ENCODE measurements at regions not wholly inside any gene's neighbourhood (a gene's known extent, or its start where the extent isn't known, plus 50 kb on each side); places are given as distances from the start of the nearest gene placed in this dataset.

DNA sequence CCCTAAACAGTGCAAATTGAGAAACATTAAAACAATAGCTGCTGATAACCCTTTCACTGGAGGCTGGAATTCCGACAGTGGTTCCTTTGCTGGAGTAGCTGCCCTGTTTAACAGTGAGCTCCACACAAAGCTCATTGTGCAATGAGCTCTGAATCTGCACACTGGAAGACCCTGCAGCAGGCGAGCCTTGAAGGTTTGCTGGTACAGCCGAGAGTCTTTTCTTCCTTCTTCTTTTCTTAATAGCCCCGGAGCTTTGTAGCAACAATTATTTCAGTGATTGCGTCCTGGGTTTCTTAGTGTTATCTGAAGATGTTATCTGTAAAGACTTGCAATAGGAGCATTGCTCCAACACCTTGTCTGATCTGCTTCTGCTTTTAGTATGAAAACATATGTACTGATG, 50.8 kb upstream of the CXCR4 start:
- no peak for FAIRE-seq

DNA sequence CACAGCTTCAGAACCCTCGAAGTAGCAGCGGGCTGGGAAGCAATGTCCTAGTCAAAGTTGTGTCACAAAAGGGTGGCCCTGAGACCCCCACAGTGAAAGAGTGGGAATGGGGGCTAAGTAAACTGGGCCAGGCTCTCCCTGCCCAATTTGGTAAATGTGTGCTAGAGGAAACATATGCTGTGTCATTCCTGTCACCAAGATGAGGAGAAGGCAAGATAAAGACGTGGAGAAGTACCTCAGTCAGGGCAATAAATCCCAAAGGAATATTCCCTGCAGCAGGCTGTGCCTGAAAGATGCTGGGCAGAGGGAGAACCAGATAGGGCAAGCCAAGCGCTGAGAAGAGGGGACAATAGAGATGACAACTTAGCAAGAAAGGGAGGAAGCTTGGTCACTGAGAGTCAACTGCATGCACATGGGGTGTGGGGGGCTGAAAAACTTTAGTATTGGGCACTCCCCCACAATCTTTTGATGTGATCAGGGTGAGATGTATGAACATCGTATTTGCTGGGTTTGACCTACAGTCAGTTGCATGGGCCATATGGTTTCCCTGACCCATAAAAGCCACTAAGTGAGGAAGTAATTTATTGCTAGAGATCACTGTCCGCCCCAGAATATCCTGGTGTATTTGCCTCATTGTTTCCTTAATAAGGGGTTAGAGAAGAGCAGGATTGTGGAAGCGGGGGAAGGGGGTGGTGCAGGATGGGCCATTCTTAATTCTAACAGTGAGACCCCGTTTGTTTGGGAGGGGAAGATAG, 49.9 kb upstream of the CXCR4 start:
- no peak for FAIRE-seq

Data from endometrium (tissue), 2 donors.